Lower leg skin (tissue), 4 donors: ENCODE measurements at regions not wholly inside any gene's neighbourhood (a gene's known extent, or its start where the extent isn't known, plus 50 kb on each side); places are given as distances from the start of the nearest gene placed in this dataset.
"Not testable (repeated sequence)": the region's sequence is repeated elsewhere in the genome, so short reads cannot be mapped to it uniquely, and the experiment has no call there.

Source experiments
- DNase-seq, 2 donors: peaks; one replicate each; pipeline ENCODE4 v3.0.0-alpha.2; 2019; ENCODE audit warnings: low spot score in 2 of 2
- H3K4me3 ChIP-seq: fragments of 200-600 bp; sonication (generic); 2 replicates; pipeline ENCODE4 v1.5.1; 2017; ENCODE audit warnings: mild to moderate bottlenecking, low read depth; ENCODE audit not compliant: poor library complexity, severe bottlenecking
- POLR2A ChIP-seq, 2 donors: fragments of 450-650 bp; IDR thresholded peaks; one replicate each; pipeline ENCODE4 v1.6.1; 2016 to 2017; ENCODE audit warnings: antibody characterized with exemption in 2 of 2, mild to moderate bottlenecking in 1 of 2, moderate library complexity in 1 of 2
- WGBS, 2 donors: methylation state at CpG; one replicate each; pipeline ENCODE4 v1.1.5; 2018; 5-methylcytosine and 5-hydroxymethylcytosine counted together
- intact Hi-C: fragments of 100-400 bp; cut with DNase I; formaldehyde crosslinking; loops from one replicate; pipeline ENCODE4 v1.15.0; 2023; ENCODE audit warnings: low total_unique reads
- TF ChIP-seq, protein P1 (sequence below), 3 donors: fragments of 450-650 bp; IDR thresholded peaks; one replicate each; pipeline ENCODE4 v1.5.1; 2016; ENCODE audit warnings: antibody characterized with exemption in 3 of 3, mild to moderate bottlenecking in 3 of 3, moderate library complexity in 2 of 3

DNA sequence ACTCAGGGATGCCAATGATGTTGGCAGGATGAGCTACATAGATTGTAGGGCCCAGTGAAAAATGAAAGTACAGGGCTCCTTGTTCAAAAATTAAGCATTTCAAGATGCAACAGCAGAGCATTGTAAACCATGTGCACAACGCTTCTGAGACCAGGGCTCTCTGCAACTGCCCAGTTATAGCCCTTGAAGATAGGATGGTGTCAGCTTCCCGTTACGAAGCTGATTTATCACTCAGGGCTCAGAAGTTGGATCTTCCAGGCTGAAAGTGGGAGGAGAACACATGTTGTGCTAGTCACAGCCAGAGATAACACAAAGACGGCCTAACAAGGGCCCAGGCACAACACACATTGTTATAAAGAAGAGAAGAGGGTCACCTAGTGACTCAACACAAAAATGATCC, 466.7 kb downstream of the TUBA3C start:
- no peak for DNase-seq
- TF ChIP-seq, protein P1, sequence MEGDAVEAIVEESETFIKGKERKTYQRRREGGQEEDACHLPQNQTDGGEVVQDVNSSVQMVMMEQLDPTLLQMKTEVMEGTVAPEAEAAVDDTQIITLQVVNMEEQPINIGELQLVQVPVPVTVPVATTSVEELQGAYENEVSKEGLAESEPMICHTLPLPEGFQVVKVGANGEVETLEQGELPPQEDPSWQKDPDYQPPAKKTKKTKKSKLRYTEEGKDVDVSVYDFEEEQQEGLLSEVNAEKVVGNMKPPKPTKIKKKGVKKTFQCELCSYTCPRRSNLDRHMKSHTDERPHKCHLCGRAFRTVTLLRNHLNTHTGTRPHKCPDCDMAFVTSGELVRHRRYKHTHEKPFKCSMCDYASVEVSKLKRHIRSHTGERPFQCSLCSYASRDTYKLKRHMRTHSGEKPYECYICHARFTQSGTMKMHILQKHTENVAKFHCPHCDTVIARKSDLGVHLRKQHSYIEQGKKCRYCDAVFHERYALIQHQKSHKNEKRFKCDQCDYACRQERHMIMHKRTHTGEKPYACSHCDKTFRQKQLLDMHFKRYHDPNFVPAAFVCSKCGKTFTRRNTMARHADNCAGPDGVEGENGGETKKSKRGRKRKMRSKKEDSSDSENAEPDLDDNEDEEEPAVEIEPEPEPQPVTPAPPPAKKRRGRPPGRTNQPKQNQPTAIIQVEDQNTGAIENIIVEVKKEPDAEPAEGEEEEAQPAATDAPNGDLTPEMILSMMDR (IDR thresholded peaks at IDR 0.05) = no peak
- TF ChIP-seq POLR2A (IDR thresholded peaks at IDR 0.05) = no peak
- intact Hi-C loops = no loop called here
- 47 to 60% methylated on average over 4 of the region's 4 CpGs for WGBS, 2 donors
- H3K4me3 ChIP-seq = no peak overlapping the region

DNA sequence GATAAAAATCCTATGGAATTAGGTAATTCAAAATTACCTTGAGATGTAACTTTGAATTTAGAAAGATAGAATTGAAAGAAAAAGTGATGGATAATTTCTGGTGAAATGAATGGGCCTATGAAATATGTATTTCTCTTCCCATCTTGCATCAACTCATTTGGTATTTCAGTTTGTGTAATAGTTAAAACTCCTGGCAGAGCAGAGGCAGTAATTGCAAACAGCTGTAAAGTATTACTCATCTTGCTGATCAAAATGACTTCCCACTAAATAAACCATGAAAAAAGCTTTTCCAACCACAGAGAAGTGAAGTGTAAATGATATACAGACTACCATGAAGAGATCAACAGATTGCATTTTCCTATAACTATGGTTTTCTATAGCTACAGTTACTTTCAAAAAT, 471.0 kb downstream of the TUBA3C start:
- H3K4me3 ChIP-seq, intact Hi-C loops, DNase-seq: not testable (repeated sequence)

DNA sequence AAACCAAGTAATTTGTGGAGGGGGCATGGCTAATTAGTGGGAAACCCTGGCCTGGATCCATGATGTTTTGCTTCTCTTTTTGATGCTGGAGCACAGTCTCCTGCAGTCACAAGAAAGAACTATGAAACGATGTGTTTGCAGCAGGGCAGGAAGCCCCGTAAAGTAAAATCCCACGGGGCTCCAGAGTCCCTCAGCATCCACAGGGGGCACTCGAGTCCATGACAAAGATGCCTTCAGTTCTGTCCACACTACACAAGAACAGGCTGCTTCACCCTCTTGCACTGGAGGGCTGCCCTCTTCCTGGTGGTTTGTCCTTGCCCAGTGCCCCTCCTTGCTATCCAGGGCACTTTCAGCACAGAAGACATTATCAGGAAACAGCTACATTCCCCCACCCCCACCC, 475.1 kb downstream of the TUBA3C start:
- intact Hi-C loops, H3K4me3 ChIP-seq, DNase-seq: not testable (repeated sequence)
- 37 to 51% methylated on average over 3 to 4 of the region's 4 CpGs for WGBS, 2 donors

DNA sequence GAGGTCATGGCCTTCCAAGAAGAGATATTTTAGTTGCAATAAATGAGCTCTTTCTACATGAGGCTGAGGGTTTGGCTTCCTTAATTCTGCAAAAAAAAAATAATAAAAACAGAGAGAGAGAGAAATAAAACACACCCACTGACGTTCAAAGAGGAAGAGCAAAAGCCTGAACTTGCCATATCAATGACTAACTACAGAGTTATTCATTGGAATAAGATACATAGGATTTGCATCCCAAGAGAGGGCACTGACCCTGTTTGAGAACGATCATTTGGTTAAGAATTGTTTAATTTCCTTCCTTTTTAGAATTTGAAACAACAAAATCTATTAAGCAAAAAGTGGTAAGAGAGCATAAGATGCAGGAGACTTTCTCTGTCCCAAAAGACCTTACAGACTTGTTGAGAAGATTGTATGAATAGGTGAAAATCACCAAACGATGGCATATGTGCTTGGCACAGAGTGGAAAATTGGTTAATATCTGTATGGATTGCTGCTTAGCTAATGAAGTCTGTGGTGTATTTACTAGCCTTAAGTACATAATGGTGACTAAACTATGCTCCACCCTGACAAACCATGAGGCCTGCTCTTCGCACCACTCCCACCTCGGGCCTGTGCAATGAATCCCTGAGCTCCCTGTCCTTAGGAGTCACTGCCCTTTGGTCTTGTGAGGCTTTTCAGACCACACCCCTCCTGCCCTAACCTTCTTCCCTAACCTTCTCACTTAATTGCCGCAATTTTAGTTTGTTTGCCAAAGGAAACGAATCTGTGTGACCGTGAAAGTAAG, 479.0 kb downstream of the TUBA3C start:
- WGBS, 2 donors = 60 to 64% methylated on average over 8 of the region's 8 CpGs
- DNase-seq, H3K4me3 ChIP-seq, intact Hi-C loops: not testable (repeated sequence)

DNA sequence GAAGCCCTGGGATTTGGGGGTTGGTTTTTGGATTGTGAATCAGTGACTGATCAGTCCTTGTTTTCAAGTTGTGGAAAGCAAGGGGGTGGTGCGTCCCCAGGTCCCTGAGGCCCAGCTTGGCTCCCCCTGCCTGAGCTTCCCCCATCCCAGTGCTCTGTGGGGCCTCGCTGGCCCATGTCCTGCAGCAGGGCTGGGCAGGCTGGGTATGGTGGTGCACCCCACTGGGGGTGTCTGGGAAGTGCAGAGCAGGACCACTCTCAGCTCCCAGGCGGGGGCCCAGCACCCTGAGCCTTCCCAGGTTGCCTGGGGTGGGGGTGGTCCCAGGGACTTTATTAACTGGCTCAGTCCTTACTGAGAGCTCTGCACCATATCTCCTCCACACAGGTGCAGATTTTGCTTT, 483.3 kb downstream of the TUBA3C start:
- DNase-seq, intact Hi-C loops, H3K4me3 ChIP-seq: not testable (repeated sequence)
- 39% methylated on average over 2 of the region's 3 CpGs; no CpG with 5 or more reads in 1 of the 2 donors for WGBS, 2 donors

DNA sequence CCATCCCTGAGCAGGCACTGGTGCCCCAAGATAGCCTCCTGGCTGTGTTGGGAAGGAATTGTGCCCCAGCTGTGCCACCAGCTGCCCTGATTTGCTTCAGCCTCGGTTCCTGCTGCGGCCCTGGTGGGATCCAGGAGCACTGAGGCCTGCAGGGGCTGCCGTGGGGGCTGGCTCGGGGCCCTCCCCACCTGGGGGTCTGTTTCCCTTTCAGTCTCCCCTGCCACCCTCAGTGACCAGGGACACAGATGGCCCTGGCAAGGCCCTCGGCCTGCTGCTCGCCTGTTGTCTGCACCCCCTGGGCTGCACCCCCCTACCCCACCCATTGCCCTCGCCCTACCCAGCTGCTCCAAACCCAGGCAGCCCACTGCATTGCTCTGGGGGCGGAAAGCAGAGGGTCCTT, 483.8 kb downstream of the TUBA3C start:
- H3K4me3 ChIP-seq, DNase-seq, intact Hi-C loops: not testable (repeated sequence)
- 44 to 88% methylated on average over 4 to 7 of the region's 8 CpGs for WGBS, 2 donors

DNA sequence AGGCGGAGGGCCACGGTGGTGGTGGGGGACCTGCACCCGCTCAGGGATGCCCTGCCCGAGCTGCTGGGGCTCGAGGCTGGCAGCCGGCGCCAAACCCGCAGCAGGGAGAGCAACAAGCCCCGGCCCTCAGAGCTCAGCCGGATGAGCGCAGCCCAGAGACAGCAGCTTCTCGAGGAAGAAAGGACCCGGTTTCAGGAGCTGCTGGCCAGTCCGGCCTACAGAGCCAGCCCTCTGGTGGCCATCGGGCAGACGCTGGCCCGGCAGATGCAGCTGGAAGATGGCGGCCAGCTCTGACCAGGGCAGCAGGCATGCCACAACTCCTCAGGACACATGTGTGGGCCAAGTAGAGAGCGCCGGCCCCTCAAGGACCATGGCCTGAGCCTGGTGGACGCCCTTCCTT, 484.4 kb downstream of the TUBA3C start:
- intact Hi-C loops, DNase-seq, H3K4me3 ChIP-seq: not testable (repeated sequence)
- WGBS, 2 donors = 90 to 93% methylated on average over 20 of the region's 21 CpGs

DNA sequence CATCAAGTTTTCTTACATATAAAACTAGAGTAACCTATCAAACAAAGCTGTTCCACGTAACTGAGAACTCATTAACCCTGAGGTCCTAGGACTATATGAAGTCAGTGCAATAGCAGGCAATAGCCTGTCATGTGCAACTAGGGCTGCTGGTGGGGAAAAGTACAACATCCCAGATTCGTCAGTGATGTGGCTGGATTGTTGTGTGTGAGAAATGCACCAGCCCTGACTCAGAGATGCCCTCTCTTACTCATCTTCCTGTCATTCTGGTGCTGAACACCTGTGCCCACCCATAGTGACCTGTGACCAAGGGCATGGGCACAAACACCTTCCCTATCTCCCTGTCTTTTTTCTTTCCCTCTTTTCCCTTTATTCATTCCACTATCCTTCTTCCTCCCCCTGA, 504.2 kb downstream of the TUBA3C start:
- DNase-seq, intact Hi-C loops, H3K4me3 ChIP-seq: not testable (repeated sequence)
- 35 to 51% methylated on average over 2 of the region's 2 CpGs for WGBS, 2 donors

DNA sequence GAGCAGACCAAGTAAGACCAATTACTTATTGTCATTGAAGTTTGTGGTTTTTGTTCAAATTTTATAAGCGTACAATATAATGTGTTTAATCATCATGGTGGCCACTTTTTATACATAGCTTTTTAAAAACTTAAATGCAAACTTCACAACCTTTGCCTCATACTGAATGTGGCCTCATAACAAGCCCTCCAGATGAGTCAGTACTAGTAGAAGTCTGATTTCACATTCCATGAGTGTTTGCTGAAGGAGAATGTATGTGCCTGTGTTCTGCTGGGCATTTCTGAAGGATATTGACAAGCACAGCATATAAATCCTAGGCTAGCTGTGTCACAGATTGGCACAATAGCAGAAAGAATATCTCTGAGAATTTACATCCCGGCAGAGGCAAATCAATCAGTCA, 506.4 kb downstream of the TUBA3C start:
- 66 to 96% methylated on average over 2 of the region's 2 CpGs for WGBS, 2 donors
- DNase-seq, intact Hi-C loops, H3K4me3 ChIP-seq: not testable (repeated sequence)

DNA sequence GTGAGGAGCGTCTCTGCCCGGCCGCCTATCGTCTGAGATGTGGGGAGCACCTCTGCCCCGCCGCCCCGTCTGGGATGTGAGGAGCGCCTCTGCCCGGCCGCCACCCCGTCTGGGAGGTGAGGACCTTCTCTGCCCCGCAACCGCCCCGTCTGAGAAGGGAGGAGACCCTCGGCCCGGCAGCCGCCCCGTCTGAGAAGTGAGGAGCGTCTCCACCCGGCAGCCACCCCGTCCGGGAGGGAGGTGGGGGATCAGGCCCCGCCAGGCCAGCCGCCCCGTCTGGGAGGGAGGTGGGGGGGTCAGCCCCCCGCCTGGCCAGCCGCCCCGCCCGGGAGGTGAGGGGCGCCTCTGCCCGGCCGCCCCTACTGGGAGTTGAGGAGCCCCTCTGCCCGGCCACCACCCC, 507.8 kb downstream of the TUBA3C start:
- intact Hi-C loops, DNase-seq, H3K4me3 ChIP-seq: not testable (repeated sequence)
- WGBS, 2 donors = 83 to 98% methylated on average over 2 to 7 of the region's 33 CpGs

DNA sequence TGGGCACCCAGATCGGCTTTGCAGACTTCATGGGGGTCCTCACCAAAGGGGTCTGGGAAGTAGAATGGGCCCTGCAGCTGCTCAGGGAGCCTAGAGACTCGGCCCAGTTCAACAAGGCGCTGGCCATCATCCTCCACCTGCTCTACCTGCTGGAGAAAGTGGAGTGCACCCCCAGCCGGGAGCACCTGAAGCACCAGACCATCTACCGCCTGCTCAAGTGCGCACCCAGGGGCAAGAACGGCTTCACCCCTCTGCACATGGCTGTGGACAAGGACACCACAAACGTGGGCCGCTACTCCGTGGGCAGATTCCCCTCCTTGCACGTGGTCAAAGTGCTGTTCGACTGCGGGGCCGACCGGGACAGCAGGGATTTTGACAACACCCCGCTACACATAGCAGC, 515.0 kb downstream of the TUBA3C start:
- 86 to 91% methylated on average over 11 of the region's 16 CpGs for WGBS, 2 donors
- intact Hi-C loops, H3K4me3 ChIP-seq, DNase-seq: not testable (repeated sequence)

DNA sequence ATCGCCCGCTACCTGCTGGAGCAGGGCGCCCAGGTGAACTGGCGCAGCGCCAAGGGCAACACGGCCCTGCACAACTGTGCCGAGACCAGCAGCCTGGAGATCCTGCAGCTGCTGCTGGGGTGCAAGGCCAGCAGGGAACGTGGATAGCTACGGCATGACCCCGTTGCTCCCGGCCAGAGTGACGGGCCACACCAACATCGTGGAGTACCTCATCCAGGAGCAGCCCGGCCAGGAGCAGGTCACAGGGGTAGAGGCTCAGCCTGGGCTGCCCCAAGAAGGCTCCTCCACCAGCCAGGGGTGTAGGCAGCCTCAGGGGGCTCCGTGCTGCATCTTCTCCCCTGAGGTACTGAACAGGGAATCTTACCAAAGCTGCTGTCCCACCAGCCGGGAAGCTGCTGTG, 515.9 kb downstream of the TUBA3C start:
- whole genome bisulfite sequencing, 2 donors = 82 to 87% methylated on average over 9 of the region's 16 CpGs
- H3K4me3 ChIP-seq, DNase-seq, intact Hi-C loops: not testable (repeated sequence)

DNA sequence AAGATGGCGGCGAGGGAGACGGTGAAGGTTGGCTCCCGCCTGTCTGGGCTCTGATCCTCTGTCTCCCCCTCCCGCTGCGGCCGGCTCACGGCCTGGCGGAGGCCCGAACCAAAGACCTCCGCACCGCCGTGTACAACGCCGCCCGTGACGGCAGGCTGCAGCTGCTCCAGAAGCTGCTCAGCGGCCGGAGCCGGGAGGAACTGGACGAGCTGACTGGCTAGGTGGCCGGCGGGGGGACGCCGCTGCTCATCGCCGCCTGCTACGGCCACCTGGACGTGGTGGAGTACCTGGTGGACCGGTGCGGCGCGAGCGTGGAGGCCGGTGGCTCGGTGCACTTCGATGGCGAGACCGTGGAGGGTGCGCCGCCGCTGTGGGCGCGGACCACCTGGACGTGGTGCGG, 516.5 kb downstream of the TUBA3C start:
- intact Hi-C loops, H3K4me3 ChIP-seq, DNase-seq: not testable (repeated sequence)
- WGBS, 2 donors = 86 to 88% methylated on average over 46 of the region's 46 CpGs

DNA sequence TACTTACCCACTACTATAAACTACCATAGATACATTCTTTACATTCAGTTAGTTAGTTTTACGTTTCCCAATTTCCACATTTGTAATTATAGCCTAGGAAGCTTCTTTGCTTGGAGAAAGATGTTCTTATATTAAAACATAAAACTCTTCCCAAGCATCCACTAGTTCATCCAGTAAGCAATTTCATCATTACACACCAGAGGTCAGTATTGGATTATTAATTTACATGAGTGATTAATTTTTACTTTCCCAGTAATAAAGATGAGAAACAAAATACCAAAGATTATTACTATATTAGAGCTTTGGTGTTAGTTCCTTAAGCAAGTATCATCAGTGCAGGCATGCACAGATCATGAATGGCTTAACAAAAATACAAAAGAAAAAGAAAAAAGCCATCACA, 518.4 kb downstream of the TUBA3C start:
- intact Hi-C loops, H3K4me3 ChIP-seq, DNase-seq: not testable (repeated sequence)
- WGBS, 2 donors = no CpG with 5 or more reads among the region's 1 CpG
